H1 (cell line): ENCODE measurements at regions not wholly inside any gene's neighbourhood (a gene's known extent, or its start where the extent isn't known, plus 50 kb on each side); places are given as distances from the start of the nearest gene placed in this dataset.

Source experiments
- CHD1 ChIP-seq: IDR thresholded peaks from 2 replicates; pipeline ENCODE4 v1.6.1; 2012; ENCODE audit warnings: low read depth, low read length, improper control_type of control experiment
- KDM4A ChIP-seq: IDR thresholded peaks from one replicate; pipeline ENCODE4 v1.7.1; 2012; ENCODE audit warnings: low read depth, mild to moderate bottlenecking, moderate library complexity, low read length, inconsistent platforms; ENCODE audit not compliant: severe bottlenecking
- RBBP5 ChIP-seq: IDR thresholded peaks from 2 replicates; pipeline ENCODE4 v1.7.1; 2012; ENCODE audit warnings: low read depth, mild to moderate bottlenecking, inconsistent platforms, low read length, moderate library complexity, borderline replicate concordance
- SIN3A ChIP-seq, 2 experiments: IDR thresholded peaks in 1 of 2; conservative IDR thresholded peaks in 1 of 2; 2 replicates each; pipeline ENCODE4 v1.6.1; 2011 to 2012; ENCODE audit warnings: low read length in 2 of 2, improper control_type of control experiment in 1 of 2, low read depth in 1 of 2, mild to moderate bottlenecking in 1 of 2
- SP1 ChIP-seq: IDR thresholded peaks from 2 replicates; pipeline ENCODE4 v1.6.1; 2011; ENCODE audit warnings: low read depth, low read length

- TF ChIP-seq SIN3A (conservative IDR thresholded peaks at IDR 0.05 in 1 of 2, IDR thresholded peaks at IDR 0.05 in 1 of 2; ENCODE audit: low read depth in 1 of 2, low read length in 2 of 2): no peak
- no peak for TF ChIP-seq CHD1
- TF ChIP-seq RBBP5: no peak
- TF ChIP-seq KDM4A: no peak
- TF ChIP-seq SP1: no peak
These were observed 1462.1 kb upstream of the RAG2 start (continued) for GRCh38 chr11:38060136-38060535.
